ENCODE measurements at regions not wholly inside any gene's neighbourhood (a gene's known extent, or its start where the extent isn't known, plus 50 kb on each side); places are given as distances from the start of the nearest gene placed in this dataset.

GRCh38 chr1:87521452-87521851 is 192.8 kb downstream of the LMO4 start:
- Mint-ChIP-seq H3K4me3 (no peak overlapping the region), H3K27me3 (peaks cover 4% of the 10 kb centered on the region), H3K4me1 (ENCODE audit: low read depth) (no peaks in the 10 kb centered on the region), H3K36me3 (ENCODE audit: low read depth) (no peaks in the 10 kb centered on the region), H3K27ac (no peak overlapping the region), H3K9me3 (no peaks in the 10 kb centered on the region)
- Histone ChIP-seq H3K27me3 (ENCODE audit: control insufficient read depth in 1 of 2, insufficient read depth in 2 of 2, low read length in 2 of 2) (peaks cover 0 to 4% of the 10 kb centered on the region in 2 experiments), H3K36me3 (ENCODE audit: insufficient read depth, low read length) (no peaks in the 10 kb centered on the region), H3K4me1 (ENCODE audit: insufficient read depth, low read length) (no peaks in the 10 kb centered on the region), H3K4me3 (ENCODE audit: low read length) (no peak overlapping the region), H3K27ac (ENCODE audit: low read depth in 1 of 2, low read length in 2 of 2) (no peak overlapping the region), H3K9me3 (ENCODE audit: control insufficient read depth in 1 of 2, insufficient read depth in 1 of 2, low read length in 2 of 2) (no peaks in the 10 kb centered on the region)
- intact Hi-C loops (cut with DNase I, micrococcal nuclease): no loop called here
- POLR2A ChIA-PET: no interaction called here
- ATAC-seq (ENCODE audit: poor library complexity) (no peak), DNase-seq (no peak)
- CTCF ChIA-PET: no interaction called here
- TF ChIP-seq CTCF (IDR thresholded peaks at IDR 0.05): no peak

DNA sequence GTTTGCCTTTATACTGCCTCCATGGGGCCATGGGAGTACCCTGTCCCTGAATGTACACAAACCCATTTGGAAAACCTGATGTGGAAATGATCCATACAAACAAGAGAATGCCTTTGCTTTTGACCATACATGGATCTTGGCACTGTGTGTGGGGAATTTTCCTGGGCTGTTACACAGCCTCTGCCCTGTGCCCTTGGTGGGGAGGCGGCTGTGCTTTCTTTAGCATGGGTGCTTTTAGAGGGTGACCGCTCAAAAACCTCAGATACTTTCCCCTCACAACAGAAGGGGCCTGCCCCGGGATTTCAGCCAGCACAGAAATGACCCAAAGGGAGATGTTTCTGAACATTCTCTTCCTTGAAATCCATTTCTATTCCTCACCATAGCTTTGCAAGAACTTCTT is 194.8 kb downstream of the LMO4 start:
- peaks cover 4% of the 10 kb centered on the region for H3K27me3 Mint-ChIP-seq
- CTCF ChIA-PET: interaction anchor here (0.5 kb wide), 1 partner anchor 43 kb away, joined by 3 read pairs; no protein-coding TSS in a partner anchor
- H3K27ac Mint-ChIP-seq: no peak overlapping the region
- Histone ChIP-seq H3K4me1 (ENCODE audit: insufficient read depth, low read length) (no peaks in the 10 kb centered on the region), H3K36me3 (ENCODE audit: insufficient read depth, low read length) (no peaks in the 10 kb centered on the region), H3K27me3 (ENCODE audit: control insufficient read depth in 1 of 2, insufficient read depth in 2 of 2, low read length in 2 of 2) (peaks cover 0 to 4% of the 10 kb centered on the region in 2 experiments), H3K27ac (ENCODE audit: low read depth in 1 of 2, low read length in 2 of 2) (no peak overlapping the region), H3K9me3 (ENCODE audit: control insufficient read depth in 1 of 2, insufficient read depth in 1 of 2, low read length in 2 of 2) (peaks cover 0 to under 1% of the 10 kb centered on the region in 2 experiments), H3K4me3 (ENCODE audit: low read length) (no peak overlapping the region)
- intact Hi-C loops (cut with DNase I, micrococcal nuclease): no loop called here
- no peak for TF ChIP-seq CTCF (IDR thresholded peaks at IDR 0.05)
- DNase-seq (no peak), ATAC-seq (ENCODE audit: poor library complexity) (no peak)
- H3K9me3 Mint-ChIP-seq: no peaks in the 10 kb centered on the region
- no peak overlapping the region for H3K4me3 Mint-ChIP-seq
- POLR2A ChIA-PET: no interaction called here
- no peaks in the 10 kb centered on the region for H3K4me1 Mint-ChIP-seq (ENCODE audit: low read depth)
- no peaks in the 10 kb centered on the region for H3K36me3 Mint-ChIP-seq (ENCODE audit: low read depth)

DNA sequence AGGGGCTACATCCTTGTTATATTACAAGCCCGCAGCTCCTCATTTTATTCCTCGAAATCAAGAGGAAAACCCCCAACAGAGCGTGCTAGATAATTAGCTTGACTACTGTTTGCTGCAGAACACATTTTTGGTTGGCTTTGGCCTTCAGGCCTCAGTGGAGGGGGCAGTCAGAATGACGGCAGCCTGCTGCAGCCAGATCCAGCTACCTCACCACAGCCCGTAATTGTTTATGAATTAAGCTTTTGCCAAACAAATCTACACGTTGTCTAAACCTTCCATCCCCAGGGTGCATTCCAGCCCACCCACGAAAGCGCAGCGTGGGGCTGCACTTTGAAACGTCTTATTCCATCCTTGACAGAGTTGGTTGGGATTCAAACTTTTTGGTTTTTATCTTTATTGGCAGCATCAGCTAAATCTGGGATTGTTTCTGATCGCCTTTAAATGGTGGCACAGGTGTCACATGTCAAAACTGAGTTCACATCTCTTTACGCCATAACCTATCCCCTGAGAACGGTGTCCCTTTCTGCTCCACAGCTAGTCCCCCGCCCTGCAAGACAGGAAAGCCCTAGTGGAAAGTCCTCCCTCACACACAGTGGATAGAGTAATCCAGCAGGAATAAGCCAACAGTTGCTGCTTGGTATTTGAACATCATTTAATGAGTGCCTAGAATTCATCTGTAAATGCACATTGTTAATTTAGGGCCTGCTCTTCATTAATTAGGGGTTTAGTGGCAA is 195.5 kb downstream of the LMO4 start:
- CTCF ChIA-PET: no interaction called here
- intact Hi-C loops (cut with DNase I, micrococcal nuclease): no loop called here
- Mint-ChIP-seq H3K9me3 (no peaks in the 10 kb centered on the region), H3K27ac (no peak overlapping the region), H3K27me3 (peaks cover 4% of the 10 kb centered on the region), H3K4me3 (no peak overlapping the region), H3K36me3 (ENCODE audit: low read depth) (no peaks in the 10 kb centered on the region), H3K4me1 (ENCODE audit: low read depth) (no peaks in the 10 kb centered on the region)
- H3K4me1 ChIP-seq (ENCODE audit: insufficient read depth, low read length): no peaks in the 10 kb centered on the region
- H3K27me3 ChIP-seq (ENCODE audit: control insufficient read depth in 1 of 2, insufficient read depth in 2 of 2, low read length in 2 of 2): peaks cover 0 to 4% of the 10 kb centered on the region in 2 experiments
- H3K4me3 ChIP-seq (ENCODE audit: low read length): no peak overlapping the region
- H3K9me3 ChIP-seq (ENCODE audit: control insufficient read depth in 1 of 2, insufficient read depth in 1 of 2, low read length in 2 of 2): peaks cover 0 to 8% of the 10 kb centered on the region in 2 experiments
- DNase-seq (no peak), ATAC-seq (ENCODE audit: poor library complexity) (no peak)
- no peak for TF ChIP-seq CTCF (IDR thresholded peaks at IDR 0.05)
- no peak overlapping the region for H3K27ac ChIP-seq (ENCODE audit: low read depth in 1 of 2, low read length in 2 of 2)
- POLR2A ChIA-PET: no interaction called here
- H3K36me3 ChIP-seq (ENCODE audit: insufficient read depth, low read length): no peaks in the 10 kb centered on the region

Data from CD4-positive, alpha-beta T cell (primary cell).